ENCODE measurements at regions not wholly inside any gene's neighbourhood (a gene's known extent, or its start where the extent isn't known, plus 50 kb on each side); places are given as distances from the start of the nearest gene placed in this dataset.

- TF ChIP-seq HMGXB4 (CRISPR knock-in tag; IDR thresholded peaks at IDR 0.05; ENCODE audit: borderline replicate concordance): no peak
- TF ChIP-seq CHD2 (IDR thresholded peaks at IDR 0.05; ENCODE audit: low read length, partially characterized antibody): no peak
- TF ChIP-seq CEBPB (IDR thresholded peaks at IDR 0.05): no peak
- no peak for TF ChIP-seq POLR2A (IDR thresholded peaks at IDR 0.05; ENCODE audit: low read length)
- no peak for TF ChIP-seq USF2 (IDR thresholded peaks at IDR 0.05)
These were observed 327.8 kb upstream of the ADCY2 start (continued) for GRCh38 chr5:7068156-7068555.

- TF ChIP-seq E2F6 (IDR thresholded peaks at IDR 0.05; ENCODE audit: borderline replicate concordance, low read depth) (no peak), HMGXB4 (CRISPR knock-in tag; IDR thresholded peaks at IDR 0.05; ENCODE audit: borderline replicate concordance) (no peak), SMC3 (IDR thresholded peaks at IDR 0.05) (no peak)
- no peak overlapping the region for H3K4me2 ChIP-seq
- FAIRE-seq (no peak), DNase-seq (ENCODE audit: low read depth in 1 of 2, low spot score in 1 of 2) (no peak), ATAC-seq (no peak)
- CTCF ChIA-PET: interaction anchor here (0.6 to 2.2 kb wide), 2 partner anchors 8 to 501 kb away, joined by 4 read pairs; no protein-coding TSS in a partner anchor
- WGBS (ENCODE audit: missing lambda C conversion rate): 33% methylated on average over 5 of the region's 5 CpGs
- POLR2A ChIA-PET: no interaction called here
- no peaks in the 10 kb centered on the region for H3K4me1 ChIP-seq
- H3K9me3 ChIP-seq: no peaks in the 10 kb centered on the region
- no peak overlapping the region for H3K4me3 ChIP-seq
- H3K27ac ChIP-seq: no peak overlapping the region
These were observed 327.0 kb upstream of the ADCY2 start for GRCh38 chr5:7068899-7069298.

GRCh38 chr5:7072188-7072587, 323.8 kb upstream of the ADCY2 start:
- no peak overlapping the region for H3K4me3 ChIP-seq
- no peak overlapping the region for H3K27ac ChIP-seq
- TF ChIP-seq KDM1A (IDR thresholded peaks at IDR 0.05; ENCODE audit: low read depth) (no peak), RFX5 (IDR thresholded peaks at IDR 0.05) (no peak), TFCP2L1 (CRISPR knock-in tag; IDR thresholded peaks at IDR 0.05) (no peak), PHF8 (IDR thresholded peaks at IDR 0.05; ENCODE audit: borderline replicate concordance, low read depth) (no peak), MAX (IDR thresholded peaks at IDR 0.05) (no peak), MAFK (IDR thresholded peaks at IDR 0.05; ENCODE audit: partially characterized antibody) (no peak), HMGXB4 (CRISPR knock-in tag; IDR thresholded peaks at IDR 0.05; ENCODE audit: borderline replicate concordance) (no peak), ZFP36 (IDR thresholded peaks at IDR 0.05; ENCODE audit: borderline replicate concordance, partially characterized antibody) (no peak), SMC3 (IDR thresholded peaks at IDR 0.05) (no peak), JUNB (IDR thresholded peaks at IDR 0.05) (no peak)
- 10% methylated on average over 4 of the region's 4 CpGs for WGBS (ENCODE audit: missing lambda C conversion rate)
- no peaks in the 10 kb centered on the region for H3K4me1 ChIP-seq
- ATAC-seq: no peak
- no peaks in the 10 kb centered on the region for H3K9me3 ChIP-seq
- H3K4me2 ChIP-seq: no peak overlapping the region
- DNase-seq (ENCODE audit: low read depth in 1 of 2, low spot score in 1 of 2): no peak
- ChIA-PET POLR2A (no interaction called here), CTCF (no interaction called here)
- no peak for FAIRE-seq

Measured in A549 (cell line).